ENCODE measurements at regions not wholly inside any gene's neighbourhood (a gene's known extent, or its start where the extent isn't known, plus 50 kb on each side); places are given as distances from the start of the nearest gene placed in this dataset.

DNA sequence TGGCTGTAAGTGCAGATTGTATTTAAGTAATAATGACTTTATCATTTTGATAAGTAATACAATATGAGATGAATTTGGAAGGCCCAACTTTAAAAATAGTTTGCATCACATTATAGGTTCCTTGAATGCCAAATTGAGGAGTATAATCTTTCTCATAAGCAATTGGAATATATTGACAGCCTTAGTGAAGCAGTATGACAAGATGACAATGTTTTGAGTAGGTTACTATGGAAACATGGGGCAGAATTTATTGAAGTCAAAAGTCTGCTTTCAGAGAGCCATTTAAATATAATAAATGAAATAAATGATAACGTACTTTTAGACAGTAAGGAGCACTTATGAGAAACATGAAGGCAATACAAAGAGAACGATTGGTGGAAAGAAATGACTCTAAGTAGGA is 776.4 kb downstream of the TECRL start:
- no peak for DNase-seq (ENCODE audit: low read depth in 2 of 2)

DNA sequence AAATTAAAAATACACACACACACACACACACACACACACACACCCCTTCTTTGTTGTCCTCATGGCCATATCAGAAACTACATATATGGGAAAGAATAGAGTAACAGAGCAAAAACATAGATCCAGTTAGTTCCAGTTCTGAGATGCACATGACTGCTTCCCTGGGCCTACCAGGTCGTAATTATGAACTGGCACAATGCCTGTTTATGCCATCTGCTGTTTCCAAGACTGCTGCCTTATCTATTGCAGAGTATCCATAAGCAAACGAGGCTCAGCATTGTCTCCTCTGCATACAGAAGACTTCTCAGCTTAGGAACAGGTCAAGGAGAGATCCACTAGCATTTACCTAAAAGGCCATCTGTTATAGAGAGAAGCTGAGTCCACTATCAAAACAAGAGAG is 789.0 kb downstream of the TECRL start:
- no peak for DNase-seq (ENCODE audit: low read depth in 2 of 2)

DNA sequence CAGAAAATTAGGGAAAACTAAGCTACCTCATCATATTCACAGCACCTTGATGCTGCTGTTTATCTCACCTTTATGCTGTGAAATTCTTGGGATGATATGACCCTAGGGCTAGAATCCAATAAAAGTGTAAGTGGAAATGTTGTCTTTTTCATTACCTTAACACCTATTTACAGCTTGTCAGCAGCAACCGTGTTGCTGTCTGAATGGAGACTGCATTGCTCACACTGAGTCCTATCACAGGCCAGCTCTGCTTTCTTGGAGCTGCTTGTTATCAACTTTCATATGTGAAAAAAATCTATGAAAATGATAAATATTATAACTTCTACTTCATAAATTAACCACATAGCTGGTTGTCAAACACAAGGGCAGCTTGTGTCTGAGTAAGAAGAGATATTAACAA is 789.5 kb downstream of the TECRL start:
- DNase-seq (ENCODE audit: low read depth in 2 of 2) = no peak

DNA sequence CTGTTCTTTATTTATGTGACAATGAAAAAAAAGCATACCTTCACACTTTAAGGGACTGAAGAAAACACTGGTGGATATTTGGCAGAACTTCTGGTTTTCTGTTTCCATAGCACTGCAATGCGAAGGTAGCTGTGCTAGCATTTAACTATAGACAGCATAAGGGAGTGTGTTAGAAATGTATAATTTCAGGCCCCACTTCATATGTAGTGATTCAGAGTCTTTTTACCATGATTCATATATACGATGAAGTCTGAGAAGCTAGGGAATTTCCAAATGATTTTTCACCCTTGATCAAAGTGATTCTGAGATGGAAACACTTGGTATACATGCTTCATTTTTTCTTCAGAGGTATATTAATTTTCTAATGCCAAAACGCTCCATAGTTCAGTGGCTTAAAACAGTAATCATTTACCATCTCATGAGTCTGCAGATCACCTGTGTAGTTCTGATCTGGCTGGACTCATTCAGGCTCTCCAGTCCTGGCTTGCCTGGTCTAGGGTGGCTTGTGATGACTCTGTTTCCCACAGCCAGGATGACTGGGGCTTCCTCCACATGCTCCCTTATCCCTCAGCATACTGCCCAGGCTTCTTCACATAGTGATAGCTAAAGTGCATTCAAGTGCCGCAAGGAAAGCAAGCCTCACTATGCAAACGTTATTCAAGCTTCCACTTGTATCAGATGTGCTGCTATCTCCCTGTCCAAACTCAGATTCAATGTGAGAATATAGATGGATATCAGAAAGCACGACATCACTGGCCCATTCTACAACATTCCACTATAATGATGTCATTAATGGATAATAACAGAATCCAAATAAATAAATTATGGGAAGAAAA is 790.1 kb downstream of the TECRL start:
- no peak for DNase-seq (ENCODE audit: low read depth in 2 of 2)

DNA sequence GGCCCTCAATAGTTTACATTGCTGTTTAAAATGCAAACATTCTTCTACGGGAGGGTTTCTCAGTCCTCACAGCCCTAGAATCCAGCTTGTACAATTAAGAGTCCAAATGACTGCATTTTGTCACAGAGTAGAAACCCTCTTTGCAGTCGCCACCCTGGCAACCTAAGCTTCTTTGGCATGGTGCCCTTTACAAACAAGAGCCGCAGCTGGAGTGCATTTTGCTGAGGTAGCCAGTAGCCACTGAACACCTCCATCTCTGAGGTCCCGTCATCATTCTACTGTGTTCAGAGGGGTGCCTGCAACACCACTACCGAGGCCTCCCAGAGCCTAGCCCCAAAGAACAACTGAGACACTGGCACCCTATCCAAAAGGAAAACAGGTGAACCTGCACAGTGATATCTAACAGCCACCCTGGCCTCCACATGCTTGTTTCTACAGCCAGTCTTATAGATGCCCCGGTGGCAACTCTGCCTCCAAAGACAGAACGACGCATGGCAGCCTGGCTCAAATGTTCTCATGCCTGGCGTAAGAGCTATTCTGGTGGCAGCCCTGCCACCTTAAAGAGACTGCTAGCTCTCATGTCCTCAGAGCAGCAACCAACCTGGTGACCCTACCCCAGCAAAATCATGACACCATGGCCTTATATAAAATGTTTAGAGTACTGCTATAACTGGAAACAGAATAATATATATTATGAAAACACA is 801.9 kb downstream of the TECRL start:
- no peak for DNase-seq (ENCODE audit: low read depth in 2 of 2)

DNA sequence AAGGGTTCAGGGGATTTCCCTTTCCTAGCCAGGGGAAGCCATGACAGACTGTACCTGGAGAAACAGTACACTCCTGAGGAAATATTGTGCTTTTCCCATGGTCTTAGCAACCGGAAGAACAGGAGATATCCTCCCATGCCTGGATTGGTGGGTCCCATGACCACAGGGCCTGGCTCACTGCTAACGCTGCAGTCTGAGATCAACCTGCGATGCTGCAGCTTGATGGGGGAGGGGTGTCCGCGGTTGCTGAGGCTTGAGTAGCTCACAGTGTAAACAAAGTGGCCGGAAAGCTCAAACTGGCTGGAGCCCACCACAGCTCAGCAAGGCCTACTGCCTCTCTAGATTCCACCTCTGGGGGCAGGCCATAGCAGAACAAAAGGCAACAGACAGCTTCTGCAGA is 819.5 kb downstream of the TECRL start:
- no peak for DNase-seq (ENCODE audit: low read depth in 2 of 2)

DNA sequence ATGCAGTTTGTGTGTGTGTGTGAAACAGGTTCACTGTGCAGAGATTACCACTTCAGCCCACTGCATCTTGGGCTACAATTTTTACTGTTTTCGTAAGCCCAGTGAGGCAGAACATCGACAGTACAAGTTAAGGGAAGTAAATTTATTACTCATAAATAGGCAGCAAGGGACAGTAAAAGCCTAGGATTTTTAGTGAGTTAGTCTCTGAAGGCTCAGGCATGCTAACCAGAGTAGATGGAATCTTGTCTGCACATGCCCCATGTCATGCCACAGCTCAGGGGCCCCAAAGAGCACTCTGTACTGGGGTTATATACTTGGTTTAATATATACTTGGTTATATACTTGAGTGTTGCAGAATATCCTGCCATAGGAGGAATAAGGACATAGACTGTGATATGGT is 825.7 kb downstream of the TECRL start:
- DNase-seq (ENCODE audit: low read depth in 2 of 2) = no peak

DNA sequence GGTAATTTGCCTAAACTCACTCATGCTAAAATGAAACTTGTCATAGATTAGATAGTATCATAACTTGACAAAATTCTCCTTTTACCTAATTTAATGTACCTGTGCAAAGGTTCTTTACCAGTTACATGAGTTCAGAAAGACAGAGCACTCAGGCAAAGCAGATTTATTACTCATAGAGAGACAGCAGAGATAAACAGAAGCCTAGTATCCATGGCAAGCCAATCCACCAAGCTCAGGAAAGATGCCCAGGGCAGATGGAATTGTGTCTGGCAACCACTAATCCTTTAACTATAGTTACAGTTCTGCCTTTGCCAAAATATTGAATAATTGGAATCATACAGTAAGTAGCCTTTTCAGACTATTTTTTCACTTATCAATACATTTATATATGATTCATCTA is 826.2 kb downstream of the TECRL start:
- DNase-seq (ENCODE audit: low read depth in 2 of 2) = no peak

DNA sequence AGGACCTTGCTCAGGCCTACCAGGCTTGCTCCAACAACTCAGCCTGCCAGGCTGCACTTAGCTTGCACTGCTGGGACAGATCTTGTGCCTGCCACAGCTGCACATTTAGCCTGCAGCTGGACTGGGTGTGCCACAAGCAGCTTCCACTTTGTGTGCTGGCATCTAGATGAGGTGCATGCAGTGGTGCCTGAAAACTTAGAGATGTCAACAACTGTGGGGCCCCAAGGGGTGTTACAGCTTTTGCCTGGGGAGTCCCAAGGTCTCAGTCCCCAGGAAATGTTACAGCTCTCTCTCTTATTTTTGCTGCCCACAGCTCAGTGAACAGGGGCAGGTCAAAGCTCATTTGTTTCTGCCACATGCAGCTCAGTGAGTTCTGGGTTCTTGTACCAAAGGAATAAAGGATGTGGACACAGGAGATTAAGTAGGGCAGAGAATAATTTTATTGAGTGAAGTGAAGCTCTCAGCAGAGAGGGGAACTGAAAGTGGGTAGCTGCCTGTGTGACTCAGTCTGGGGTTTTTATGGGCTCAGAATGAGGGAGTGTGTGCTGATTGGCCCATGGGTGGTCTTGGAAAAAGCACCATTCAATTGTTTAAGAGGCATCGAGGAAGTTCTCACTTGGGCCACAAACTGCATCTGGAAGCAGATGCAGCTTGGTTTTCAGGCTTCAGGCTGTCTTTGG is 828.3 kb downstream of the TECRL start:
- DNase-seq (ENCODE audit: low read depth in 2 of 2) = no peak

DNA sequence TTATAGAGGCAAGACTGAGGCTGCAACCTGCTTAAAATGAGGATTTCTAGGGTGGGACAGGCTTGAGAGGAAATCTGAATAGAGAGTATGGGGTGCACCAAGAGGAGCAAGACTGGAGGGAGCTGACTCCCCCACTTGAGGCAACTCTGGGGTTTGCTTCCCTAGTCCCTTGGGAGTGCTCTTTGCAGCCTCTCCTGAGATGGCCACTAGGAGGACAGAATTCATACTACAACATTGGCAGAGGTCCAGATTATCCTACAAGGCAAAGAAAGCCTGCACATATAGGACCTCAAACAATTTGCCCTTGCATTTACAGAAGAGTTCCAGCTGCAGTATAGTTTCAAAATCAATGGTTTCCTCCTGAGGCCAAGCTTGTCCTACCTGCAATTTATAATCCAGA is 830.9 kb downstream of the TECRL start:
- no peak for DNase-seq (ENCODE audit: low read depth in 2 of 2)

DNA sequence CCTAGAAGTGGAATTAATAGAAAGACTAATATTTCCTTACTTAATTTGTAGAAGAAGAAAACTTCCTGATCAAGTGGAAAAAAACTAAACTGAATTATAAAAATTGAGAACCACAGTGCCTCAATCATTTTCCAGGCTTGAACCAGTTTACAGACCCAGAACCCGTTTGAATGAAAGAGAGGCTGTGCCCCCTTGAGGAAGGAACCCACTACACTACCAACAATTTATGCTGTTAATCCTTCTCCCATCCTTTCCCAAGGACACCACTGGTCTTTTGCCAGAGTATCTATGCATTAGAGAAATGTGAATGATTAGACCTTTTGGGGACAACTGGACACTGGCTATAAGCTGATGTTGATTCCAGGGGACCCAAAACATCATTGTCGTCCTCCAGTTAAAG is 842.6 kb downstream of the TECRL start:
- no peak for DNase-seq (ENCODE audit: low read depth in 2 of 2)

DNA sequence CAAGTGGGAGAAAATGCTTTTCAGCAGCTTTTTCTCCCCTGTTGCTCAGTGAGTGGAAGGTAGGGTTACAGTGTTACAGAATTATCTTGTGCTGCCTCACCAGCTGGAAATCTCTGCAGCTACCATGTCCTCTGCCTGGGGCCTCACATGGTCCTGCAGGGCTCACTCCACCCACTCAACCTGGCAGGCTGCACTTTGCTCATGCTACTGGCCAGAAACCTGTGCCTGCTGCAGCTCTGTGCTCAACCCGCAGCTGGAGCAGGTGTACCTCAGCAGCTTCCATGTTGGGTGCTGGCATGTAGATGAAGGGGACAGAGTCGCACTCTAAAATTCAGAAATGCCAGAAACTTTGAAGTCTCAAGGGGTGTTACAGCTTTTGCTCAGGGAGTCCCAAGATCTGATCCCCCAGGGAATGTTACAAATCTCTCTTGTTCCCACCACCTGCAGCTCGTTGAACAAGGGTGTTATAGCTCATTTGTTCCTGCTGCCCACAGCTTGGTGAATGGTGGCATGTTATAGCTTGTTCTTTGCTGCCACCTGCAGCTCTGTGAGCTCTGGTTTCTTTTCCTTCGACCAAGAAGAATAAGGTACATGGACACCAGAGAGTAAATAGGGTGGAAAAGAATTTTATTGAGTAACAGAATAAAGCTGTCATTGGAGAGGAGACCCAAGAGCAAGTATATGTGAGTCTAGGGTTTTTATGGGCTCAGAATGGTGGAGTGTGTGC is 845.8 kb downstream of the TECRL start:
- DNase-seq (ENCODE audit: low read depth in 2 of 2) = no peak

DNA sequence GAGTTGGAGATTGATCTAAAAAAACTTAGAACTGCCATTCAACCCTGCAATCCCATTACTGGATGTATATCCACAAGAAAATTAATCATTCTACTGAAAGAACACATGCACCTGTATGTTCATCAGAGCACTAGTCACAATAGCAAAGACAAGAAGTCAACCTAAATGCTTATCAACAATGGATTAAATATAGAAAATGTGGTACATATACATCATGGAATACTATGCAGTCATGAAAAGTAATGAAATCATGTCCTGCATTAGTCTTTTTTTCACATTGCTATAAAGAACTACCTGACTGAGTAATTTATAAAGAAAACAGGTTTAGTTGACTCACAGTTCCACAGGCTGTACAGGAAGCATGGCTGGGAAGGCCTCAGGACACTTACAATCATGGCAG is 850.5 kb downstream of the TECRL start:
- DNase-seq (ENCODE audit: low read depth in 2 of 2) = no peak

DNA sequence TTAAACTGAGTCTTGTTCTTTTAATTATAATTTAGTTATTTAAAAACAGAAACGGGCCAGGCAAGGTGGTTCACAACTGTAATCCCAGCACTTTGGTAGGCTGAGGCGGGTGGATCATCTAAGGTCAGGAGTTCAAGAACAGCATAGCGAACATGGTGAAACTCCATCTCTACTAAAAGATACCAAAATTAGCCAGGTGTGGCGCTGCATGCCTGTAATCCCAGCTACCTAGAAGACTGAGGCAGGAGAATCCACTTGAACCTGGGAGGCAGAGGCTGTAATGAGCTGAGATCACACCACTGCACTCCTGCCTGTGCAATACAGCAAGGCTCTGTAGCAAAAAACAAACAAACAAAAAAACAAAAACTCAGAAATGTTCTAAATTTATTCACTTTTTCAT is 852.9 kb downstream of the TECRL start:
- DNase-seq (ENCODE audit: low read depth in 2 of 2) = no peak

DNA sequence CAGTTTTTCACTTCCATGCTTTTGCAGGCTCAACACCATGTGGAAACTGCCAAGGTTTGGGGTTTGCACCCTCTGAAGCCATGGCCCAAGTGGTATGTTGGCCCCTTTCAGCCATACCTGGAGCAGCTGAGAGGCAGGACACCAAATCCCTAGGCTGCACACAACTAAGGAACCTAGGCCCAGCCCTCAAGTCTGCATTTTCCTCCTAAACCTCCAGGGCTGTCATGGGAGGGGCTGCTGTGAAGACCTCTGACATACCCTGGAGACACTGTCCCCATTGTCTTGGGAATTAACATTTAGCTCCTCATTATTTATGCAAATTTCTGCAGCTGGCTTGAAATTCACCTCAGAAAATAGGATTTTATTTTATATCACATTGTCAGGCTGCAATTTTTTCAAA is 856.1 kb downstream of the TECRL start:
- no peak for DNase-seq (ENCODE audit: low read depth in 2 of 2)

DNA sequence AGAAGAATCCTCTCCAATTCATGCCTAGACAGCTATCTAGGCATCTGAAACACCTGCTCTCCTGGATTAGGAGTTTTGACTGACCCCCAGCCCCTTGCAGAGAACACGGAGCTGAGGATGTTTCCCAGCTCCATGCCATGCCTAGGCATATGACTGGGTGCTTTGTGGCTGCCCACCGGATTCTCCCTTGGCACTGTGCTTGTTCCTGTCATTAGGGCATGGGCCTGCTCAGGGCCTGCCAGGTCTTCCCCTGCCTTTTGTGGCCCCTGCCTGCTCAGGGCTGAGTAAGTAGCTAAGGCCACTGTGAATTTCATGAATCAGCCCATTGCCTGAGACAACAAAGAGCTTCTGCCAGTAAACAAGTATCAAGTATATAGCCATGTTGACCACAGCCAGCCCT is 867.4 kb downstream of the TECRL start:
- DNase-seq (ENCODE audit: low read depth in 2 of 2) = no peak

DNA sequence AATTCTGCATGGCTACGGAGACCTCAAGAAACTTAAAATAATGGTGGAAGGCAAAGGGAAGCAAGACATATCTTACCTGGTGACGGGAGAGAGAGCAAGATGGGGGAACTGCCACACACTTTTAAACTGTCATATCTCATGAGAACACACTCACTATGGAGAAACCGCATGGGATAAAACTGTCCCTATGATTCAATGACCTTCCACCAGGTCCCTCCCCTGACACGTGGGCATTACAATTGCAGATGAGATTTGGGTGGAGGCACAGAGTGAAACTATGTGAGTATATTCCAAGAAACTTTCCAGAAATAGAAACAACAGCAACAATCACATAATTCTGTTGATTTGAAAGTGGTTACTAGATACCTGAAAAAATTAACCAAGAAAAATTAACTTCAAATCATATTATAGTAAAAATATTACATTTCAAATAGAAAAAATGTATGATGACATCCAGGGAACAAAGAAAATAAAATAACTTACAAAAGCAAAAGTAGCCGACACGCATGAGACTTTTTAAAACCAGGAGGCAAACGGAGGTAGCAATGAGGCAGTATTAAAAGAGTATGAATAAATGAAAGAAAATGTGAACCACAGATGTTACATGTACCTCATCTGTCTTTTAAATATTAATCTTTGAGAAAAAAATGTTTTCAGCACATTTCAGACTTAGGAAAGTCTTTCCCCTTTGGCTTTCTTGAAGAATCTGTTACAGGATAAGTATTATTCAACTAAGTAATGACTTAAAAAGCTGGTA is 879.5 kb downstream of the TECRL start:
- no peak for DNase-seq (ENCODE audit: low read depth in 2 of 2)

DNA sequence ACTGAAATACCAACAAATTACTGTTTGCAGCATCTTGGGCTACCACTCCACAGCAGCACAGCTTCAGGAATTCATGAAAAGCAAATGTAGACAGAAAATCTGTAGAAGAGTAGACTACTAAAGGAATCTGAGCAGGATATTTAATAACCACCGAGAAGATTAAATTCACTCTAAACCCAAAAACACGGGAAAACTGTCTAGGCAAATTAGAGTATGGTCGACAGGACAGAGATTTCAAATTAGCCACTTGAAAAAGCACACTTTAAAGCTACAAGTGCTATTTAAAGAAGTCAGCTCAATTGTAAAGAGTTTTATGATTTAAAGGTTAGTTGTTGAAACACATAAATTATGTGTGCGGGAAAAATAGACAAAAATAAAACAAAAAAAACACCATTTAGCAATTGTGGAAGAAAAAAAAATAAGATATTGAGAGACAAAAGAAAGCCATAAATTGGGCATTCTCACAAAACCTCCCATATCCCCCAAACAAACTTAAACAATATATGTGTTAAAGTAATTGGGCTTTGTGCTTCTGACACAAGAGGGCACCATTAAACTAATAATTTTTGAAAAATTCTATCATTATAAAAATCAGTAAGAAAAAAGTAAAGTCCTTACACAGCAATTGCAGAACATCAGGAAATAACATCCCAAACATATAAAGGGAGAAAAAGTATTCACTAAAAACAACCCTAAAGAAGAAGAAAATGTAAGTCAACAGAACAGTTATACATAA is 880.8 kb downstream of the TECRL start:
- DNase-seq (ENCODE audit: low read depth in 2 of 2) = no peak

DNA sequence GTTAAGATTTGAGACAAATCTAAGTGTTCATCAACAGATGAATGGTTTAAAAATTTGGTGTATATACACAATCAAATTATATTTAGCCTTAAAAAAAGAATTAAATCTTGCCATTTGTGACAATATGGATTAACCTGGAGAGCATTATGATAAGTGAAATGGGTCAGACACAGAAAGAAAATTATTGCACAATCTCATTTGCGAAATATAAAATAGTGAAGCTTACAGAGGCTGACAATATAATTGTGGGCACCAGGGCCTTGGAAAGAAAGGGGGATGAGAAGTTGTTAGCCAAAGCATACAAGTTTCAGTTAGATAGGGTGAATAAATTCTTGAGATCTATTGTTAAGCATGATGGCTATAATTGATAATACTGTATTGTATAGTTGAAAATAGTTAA is 883.0 kb downstream of the TECRL start:
- no peak for DNase-seq (ENCODE audit: low read depth in 2 of 2)

DNA sequence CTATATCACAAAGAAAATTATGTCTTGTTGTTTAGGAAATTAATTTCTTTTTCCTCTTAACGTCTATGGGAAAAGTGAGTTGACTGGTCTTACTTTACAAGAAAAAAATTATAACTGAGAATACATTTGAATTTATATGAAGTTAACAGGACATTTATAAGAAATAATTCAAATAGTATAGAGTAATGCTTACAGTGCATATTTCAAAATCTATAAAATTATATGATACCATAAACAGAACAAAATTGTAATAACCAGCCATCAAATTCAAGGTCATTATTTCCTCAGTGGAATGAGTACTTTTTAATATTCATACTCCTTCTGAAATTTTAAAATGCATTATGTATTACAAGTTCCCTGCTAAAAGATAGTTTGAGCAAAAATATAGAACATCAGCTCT is 884.5 kb downstream of the TECRL start:
- no peak for DNase-seq (ENCODE audit: low read depth in 2 of 2)
